GM20000 (cell line): ENCODE measurements at regions not wholly inside any gene's neighbourhood (a gene's known extent, or its start where the extent isn't known, plus 50 kb on each side); places are given as distances from the start of the nearest gene placed in this dataset.

ENCODE experiments used
- DNase-seq: peaks from one replicate; pipeline ENCODE4 v3.0.0; 2012; ENCODE audit warnings: low spot score
- TF ChIP-seq, protein P1 (sequence below): IDR thresholded peaks from 2 replicates; pipeline ENCODE4 v1.5.1; 2012; ENCODE audit warnings: mild to moderate bottlenecking, control low read depth; ENCODE audit errors: extremely low read depth, missing control alignments

DNA sequence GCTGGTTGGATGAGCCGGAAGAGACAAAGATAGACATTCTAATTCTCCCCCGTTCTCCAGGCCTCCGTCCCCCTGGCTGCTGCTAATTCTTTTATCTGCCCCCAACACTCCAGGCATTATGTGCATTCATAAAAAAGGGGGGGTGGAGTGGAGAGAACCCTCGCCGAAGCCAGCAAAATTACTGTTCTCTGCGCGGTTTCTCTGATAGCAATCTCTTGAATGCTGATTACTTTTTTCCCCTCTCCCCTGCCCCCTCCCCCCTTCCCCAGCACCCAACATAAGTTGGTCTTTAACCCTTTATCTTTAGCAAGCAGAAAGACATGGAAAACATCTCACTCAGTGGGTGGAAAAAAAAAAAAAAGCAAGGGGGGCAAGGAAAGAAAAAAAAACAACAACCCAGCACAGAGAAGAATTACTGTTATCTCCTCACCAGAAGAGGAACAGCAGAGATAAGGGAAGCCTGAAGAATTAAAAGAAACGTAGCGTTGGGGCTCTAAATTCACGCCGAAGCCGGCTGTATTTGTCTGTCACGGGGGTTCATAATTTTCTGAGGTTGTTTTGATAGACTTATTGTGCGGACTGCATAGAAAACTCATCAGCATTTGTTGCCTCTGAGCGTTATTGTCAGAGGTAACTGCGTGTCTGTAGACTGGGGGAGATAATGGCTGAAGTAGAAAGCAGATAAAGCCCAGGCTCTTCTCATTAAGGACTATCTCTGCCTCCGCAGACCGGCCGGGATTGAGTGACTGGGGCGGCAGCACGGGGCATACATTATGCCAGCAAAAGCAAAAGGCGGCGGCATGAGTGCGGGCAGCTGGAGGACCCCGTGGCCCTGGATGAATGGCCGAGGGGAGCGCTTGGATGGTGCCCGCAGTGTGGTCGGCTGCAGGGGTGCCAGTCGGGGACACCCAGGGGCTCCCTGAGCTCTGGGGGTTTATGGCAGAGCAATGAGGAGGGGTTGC lies 126.9 kb downstream of the MRM1 start:
- TF ChIP-seq, protein P1, sequence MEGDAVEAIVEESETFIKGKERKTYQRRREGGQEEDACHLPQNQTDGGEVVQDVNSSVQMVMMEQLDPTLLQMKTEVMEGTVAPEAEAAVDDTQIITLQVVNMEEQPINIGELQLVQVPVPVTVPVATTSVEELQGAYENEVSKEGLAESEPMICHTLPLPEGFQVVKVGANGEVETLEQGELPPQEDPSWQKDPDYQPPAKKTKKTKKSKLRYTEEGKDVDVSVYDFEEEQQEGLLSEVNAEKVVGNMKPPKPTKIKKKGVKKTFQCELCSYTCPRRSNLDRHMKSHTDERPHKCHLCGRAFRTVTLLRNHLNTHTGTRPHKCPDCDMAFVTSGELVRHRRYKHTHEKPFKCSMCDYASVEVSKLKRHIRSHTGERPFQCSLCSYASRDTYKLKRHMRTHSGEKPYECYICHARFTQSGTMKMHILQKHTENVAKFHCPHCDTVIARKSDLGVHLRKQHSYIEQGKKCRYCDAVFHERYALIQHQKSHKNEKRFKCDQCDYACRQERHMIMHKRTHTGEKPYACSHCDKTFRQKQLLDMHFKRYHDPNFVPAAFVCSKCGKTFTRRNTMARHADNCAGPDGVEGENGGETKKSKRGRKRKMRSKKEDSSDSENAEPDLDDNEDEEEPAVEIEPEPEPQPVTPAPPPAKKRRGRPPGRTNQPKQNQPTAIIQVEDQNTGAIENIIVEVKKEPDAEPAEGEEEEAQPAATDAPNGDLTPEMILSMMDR, result no peak
- no peak for DNase-seq

DNA sequence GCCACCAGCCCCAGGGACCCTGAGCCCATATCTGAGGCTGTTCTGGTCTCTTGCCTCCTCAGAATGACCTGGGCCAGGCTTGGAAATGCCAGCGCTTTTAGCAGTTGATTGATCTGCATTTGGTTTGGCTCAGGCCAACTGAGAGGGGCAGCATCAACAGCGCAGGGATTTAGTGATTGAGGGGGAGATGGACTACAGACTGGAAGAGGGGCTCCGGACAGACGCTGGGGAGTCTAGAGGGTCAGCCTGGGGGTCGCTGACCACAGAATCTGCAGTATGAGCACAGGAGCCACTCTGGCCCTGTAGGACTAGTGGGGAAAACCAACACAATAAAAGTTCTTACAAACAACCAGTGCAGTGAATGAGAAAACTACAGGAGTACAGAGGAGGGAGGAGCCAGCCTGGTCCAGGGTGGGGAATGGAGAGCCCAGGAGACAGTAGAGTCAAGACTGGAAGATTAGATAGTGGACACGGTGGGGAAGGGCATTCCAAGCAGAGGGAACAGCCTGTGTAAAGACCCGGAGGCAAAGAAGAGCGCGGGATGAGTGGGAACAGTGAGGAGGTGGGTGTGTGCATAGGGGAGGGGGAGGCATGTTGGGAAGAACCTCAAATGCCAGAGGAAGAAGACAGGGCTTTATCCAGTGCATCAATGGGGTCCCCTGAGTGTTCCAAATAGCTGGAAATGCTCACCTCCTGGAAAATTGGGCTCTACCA lies 128.9 kb downstream of the MRM1 start:
- DNase-seq, result no peak
- TF ChIP-seq, protein P1, result no peak

DNA sequence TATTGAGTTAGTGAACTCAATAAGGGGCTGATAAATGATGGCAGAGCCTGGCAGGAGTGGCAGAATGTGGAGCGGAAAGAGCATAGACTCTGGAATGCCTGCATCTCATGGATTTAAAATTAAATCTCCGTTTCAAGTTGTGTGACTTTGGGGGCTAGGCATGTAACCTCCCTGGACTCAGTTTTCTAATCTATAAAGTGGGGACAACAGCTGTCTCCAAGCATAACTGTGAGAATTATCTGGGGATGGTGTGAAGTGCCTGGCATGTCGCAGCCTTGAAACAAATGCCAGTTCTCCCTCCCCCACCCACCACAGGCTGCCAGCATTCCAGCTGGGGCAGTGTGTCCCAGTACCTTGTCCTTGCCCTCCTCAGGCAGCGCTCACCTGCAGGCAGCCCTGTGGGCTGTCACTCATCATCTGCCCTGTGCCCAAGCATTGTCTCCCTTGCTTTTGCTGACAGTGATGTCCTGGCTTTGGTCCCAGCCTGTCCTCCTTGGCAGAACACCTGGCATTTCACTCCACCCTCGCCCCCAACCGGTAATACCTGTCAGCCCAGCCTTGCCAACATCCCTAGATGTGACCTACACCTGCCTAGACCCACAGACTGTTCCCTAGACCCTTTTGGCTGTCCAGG lies 129.6 kb downstream of the MRM1 start:
- TF ChIP-seq, protein P1, result no peak

DNA sequence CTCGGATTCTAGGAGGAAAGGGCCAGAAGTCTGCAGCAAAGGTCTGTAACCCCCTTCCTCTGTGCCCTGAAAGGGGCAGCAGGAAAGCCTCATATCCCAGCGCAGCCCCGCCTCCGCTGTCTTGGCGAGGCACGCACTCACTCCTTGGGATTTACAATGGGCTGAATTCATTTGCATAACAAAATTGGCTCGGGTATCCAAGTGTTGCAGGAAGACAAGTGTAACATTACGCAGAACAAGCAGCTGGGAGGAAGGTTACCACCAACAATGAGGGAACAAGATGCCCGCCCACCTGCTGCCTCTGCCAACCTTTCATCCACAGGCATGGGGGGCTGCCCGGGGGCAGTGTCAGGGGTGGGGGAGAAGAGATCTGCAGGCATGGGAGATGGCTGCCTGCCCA lies 130.4 kb downstream of the MRM1 start:
- TF ChIP-seq, protein P1, result no peak
- no peak for DNase-seq

More for the DNA sequence above, 129.6 kb downstream of the MRM1 start:
- no peak for DNase-seq

DNA sequence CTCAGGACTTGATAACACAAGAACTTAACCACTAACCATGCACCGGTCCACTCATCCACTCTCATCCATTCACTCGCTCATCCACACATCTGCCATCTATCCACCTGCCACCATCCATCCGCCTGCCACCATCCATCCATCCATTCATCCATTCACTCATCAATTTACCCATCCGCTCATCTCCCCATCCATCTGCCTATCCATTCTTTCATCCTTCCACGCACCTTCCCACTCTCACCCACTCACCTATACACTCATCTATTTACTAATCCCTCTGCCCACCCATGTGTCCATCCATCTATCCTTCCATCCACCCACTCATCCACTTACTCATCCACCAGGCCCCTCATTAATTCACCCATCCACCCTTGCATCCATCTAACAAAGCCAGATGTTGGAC lies 131.0 kb downstream of the MRM1 start:
- TF ChIP-seq, protein P1, result no peak
- DNase-seq, result no peak

DNA sequence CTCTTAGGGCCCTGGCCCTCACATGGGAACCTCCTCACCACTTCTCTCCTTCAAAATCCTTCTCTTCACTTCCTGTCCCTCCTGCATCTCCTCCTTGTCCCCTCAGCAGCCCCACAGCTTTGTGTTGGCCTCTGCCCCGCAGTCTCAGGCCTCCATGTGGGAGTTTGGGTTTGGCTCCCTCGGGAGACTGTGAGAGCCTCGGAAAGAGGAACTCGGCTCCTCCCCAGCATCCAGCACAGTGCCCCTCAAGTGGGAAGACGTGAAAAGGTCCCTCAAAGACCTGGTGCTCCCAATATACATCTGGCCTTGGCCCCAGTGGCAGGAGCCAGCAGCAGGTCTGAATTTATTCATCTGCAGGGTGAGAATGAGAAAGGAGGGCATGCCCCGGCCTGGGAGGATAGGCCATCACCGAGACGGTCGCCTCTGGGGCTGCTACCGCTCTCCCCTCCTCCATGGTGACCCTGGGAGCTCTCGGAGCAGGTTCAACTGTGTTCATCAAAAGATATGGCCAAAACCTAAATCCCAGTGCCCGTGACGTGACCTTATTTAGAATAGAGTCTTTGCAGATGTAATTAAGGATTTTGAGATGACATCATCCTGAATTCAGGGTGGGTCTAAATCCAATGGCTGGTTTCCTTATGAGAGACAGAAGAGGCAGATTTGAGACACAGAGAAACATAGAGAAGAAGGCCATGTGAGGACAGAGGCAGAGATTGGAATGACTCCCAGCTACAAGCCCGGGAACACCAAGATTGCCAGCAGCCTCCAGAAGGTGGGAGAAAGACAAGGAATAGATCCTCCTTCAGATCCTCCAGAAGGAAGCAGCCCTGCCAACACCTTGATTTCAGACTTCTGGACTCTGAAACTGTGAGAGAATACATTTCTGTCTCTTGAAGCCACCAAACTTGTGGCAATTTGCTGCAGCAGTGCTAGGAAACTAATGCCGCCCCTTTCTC lies 135.1 kb downstream of the MRM1 start:
- TF ChIP-seq, protein P1, result no peak
- DNase-seq, result no peak
